ENCODE measurements at regions not wholly inside any gene's neighbourhood (a gene's known extent, or its start where the extent isn't known, plus 50 kb on each side); places are given as distances from the start of the nearest gene placed in this dataset.

GRCh38 chrX:122626871-122627270, 557.2 kb upstream of the GRIA3 start:
- no peak for TF ChIP-seq CTCF (IDR thresholded peaks at IDR 0.05)
- no peak for TF ChIP-seq POLR2A (IDR thresholded peaks at IDR 0.05)
